ENCODE measurements at regions not wholly inside any gene's neighbourhood (a gene's known extent, or its start where the extent isn't known, plus 50 kb on each side); places are given as distances from the start of the nearest gene placed in this dataset.

GRCh38 chr5:9726931-9727330, 96.8 kb upstream of the TAS2R1 start (continued):
- TF ChIP-seq CHD7 (IDR thresholded peaks at IDR 0.05; ENCODE audit: insufficient replicate concordance, low read length): no peak
- no peak for TF ChIP-seq RAD21 (IDR thresholded peaks at IDR 0.05 in 1 of 2, conservative IDR thresholded peaks at IDR 0.05 in 1 of 2; ENCODE audit: low read depth in 2 of 2, low read length in 2 of 2)
- TF ChIP-seq SP1 (IDR thresholded peaks at IDR 0.05; ENCODE audit: low read depth, low read length): no peak
- no peak for TF ChIP-seq MAX (IDR thresholded peaks at IDR 0.05)
- TF ChIP-seq SIN3A (conservative IDR thresholded peaks at IDR 0.05 in 1 of 2, IDR thresholded peaks at IDR 0.05 in 1 of 2; ENCODE audit: low read depth in 1 of 2, low read length in 2 of 2): no peak
